NB4 (cell line): ENCODE measurements at regions not wholly inside any gene's neighbourhood (a gene's known extent, or its start where the extent isn't known, plus 50 kb on each side); places are given as distances from the start of the nearest gene placed in this dataset.

ENCODE experiments used
- CTCF ChIP-seq: IDR thresholded peaks from one replicate; pipeline ENCODE4 v1.5.1; 2012; ENCODE audit warnings: low read depth, low read length
- POLR2A ChIP-seq: IDR thresholded peaks from 2 replicates; pipeline ENCODE4 v1.6.1; 2011; ENCODE audit warnings: mild to moderate bottlenecking; ENCODE audit not compliant: insufficient read length; ENCODE audit errors: extremely low read depth

- TF ChIP-seq CTCF (no peak), POLR2A (no peak)
These were observed 112.0 kb upstream of the KCNN2 start for GRCh38 chr5:114249823-114250222.
